ENCODE measurements at regions not wholly inside any gene's neighbourhood (a gene's known extent, or its start where the extent isn't known, plus 50 kb on each side); places are given as distances from the start of the nearest gene placed in this dataset.

DNA sequence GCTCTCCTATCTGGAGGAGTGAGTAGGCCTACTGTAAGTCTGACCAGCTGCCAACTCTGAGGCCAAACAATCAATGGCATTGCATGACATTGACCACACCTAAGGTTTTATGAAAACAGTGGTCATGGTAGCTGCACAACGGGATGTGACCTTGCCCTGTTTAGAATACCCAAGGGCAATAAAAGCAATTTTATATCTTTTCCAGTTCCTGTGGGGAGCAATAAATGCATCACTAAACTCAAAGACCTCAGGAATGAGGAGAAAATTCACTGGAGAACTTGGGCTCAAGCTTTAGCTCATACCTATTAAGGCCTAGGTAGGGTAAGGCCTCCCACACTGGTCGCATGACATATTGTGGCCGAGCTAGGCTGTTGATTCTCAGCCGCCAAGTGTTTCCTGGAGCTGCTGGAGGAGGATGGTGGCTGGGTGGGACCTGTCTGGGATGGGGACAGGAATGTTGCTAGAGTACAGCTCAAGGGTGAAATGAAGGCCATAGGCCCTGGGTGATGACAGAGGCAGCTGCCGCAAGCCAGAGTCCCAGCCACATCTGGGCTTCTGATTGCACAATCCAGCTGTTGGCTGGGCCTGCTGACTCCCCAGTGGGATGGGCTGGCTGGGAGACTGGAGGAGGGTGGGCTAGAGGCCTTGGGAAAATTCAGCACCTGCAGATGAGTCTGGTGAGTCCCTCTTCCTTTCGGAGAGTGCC is 313.7 kb downstream of the CYP26B1 start:
- Histone ChIP-seq H3K4me1 (ENCODE audit: control insufficient read depth in 1 of 2, extremely low read depth in 1 of 2, insufficient read depth in 2 of 2, low read length in 2 of 2) (no peaks in the 10 kb centered on the region), H3K4me3 (ENCODE audit: control insufficient read depth in 1 of 2, extremely low read depth in 1 of 2, low read length in 1 of 2) (no peak overlapping the region), H3K9me3 (no peaks in the 10 kb centered on the region), H3K27me3 (replicated peaks in 1 of 2; ENCODE audit: control insufficient read depth in 2 of 2, extremely low read depth in 1 of 2, insufficient read depth in 2 of 2, low read length in 1 of 2) (peaks cover 0 to 17% of the 10 kb centered on the region in 2 experiments), H3K27ac (ENCODE audit: low read length) (no peak overlapping the region), H3K36me3 (ENCODE audit: control insufficient read depth in 2 of 2, extremely low read depth in 1 of 2, insufficient read depth in 1 of 2, low read length in 1 of 2) (no peaks in the 10 kb centered on the region)
- Mint-ChIP-seq H3K4me1 (no peaks in the 10 kb centered on the region), H3K36me3 (no peaks in the 10 kb centered on the region), H3K27ac (no peak overlapping the region), H3K9me3 (no peaks in the 10 kb centered on the region), H3K27me3 (peaks cover 8 to 9% of the 10 kb centered on the region in 2 donors), H3K4me3 (no peak overlapping the region)
- DNase-seq, result no peak
- ChIA-PET CTCF (no interaction called here), POLR2A (no interaction called here)
- 100% methylated on average over 2 of the region's 6 CpGs for WGBS (ENCODE audit: insufficient coverage)
- ATAC-seq (replicated peaks in 1 of 4), result no peak

DNA sequence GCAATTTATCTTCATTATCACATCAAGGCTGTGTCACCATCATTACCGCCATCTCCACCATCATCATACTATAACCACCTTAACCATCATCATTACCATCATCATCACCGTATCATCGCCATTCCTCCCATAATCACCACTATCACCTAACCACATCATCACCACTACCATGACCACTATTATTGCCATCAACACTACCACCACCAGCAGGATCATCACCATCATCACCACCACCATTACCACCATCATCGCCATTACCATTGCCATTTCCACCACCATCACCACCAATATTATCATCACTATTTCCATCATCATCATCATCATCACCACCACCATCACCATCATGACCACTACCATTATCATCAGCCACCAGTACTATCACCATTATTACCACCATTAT is 314.4 kb downstream of the CYP26B1 start:
- H3K27me3 Mint-ChIP-seq, result peaks cover 8 to 9% of the 10 kb centered on the region in 2 donors
- H3K9me3 Mint-ChIP-seq, result no peaks in the 10 kb centered on the region
- CTCF ChIA-PET, result no interaction called here
- no peaks in the 10 kb centered on the region for H3K4me1 Mint-ChIP-seq
- H3K4me1 ChIP-seq (ENCODE audit: control insufficient read depth in 1 of 2, extremely low read depth in 1 of 2, insufficient read depth in 2 of 2, low read length in 2 of 2), result no peaks in the 10 kb centered on the region
- H3K27me3 ChIP-seq (replicated peaks in 1 of 2; ENCODE audit: control insufficient read depth in 2 of 2, extremely low read depth in 1 of 2, insufficient read depth in 2 of 2, low read length in 1 of 2), result peaks cover 0 to 17% of the 10 kb centered on the region in 2 experiments
- H3K27ac Mint-ChIP-seq, result no peak overlapping the region
- no peaks in the 10 kb centered on the region for H3K36me3 Mint-ChIP-seq
- no peaks in the 10 kb centered on the region for H3K9me3 ChIP-seq
- 98% methylated on average over 4 of the region's 4 CpGs for WGBS (ENCODE audit: insufficient coverage)
- no peak overlapping the region for H3K27ac ChIP-seq (ENCODE audit: low read length)
- no peak for ATAC-seq (replicated peaks in 1 of 4)
- POLR2A ChIA-PET, result no interaction called here
- H3K4me3 Mint-ChIP-seq, result no peak overlapping the region
- DNase-seq, result no peak
- H3K36me3 ChIP-seq (ENCODE audit: control insufficient read depth in 2 of 2, extremely low read depth in 1 of 2, insufficient read depth in 1 of 2, low read length in 1 of 2), result no peaks in the 10 kb centered on the region
- H3K4me3 ChIP-seq (ENCODE audit: control insufficient read depth in 1 of 2, extremely low read depth in 1 of 2, low read length in 1 of 2), result no peak overlapping the region

- Mint-ChIP-seq H3K4me3 (no peak overlapping the region), H3K9me3 (no peaks in the 10 kb centered on the region), H3K4me1 (no peaks in the 10 kb centered on the region), H3K36me3 (no peaks in the 10 kb centered on the region), H3K27ac (no peak overlapping the region), H3K27me3 (peaks cover 8 to 9% of the 10 kb centered on the region in 2 donors)
- WGBS (ENCODE audit: insufficient coverage), result 95% methylated on average over 3 of the region's 4 CpGs
- Histone ChIP-seq H3K27ac (ENCODE audit: low read length) (no peak overlapping the region), H3K27me3 (replicated peaks in 1 of 2; ENCODE audit: control insufficient read depth in 2 of 2, extremely low read depth in 1 of 2, insufficient read depth in 2 of 2, low read length in 1 of 2) (peaks cover 0 to 17% of the 10 kb centered on the region in 2 experiments), H3K36me3 (ENCODE audit: control insufficient read depth in 2 of 2, extremely low read depth in 1 of 2, insufficient read depth in 1 of 2, low read length in 1 of 2) (no peaks in the 10 kb centered on the region), H3K9me3 (no peaks in the 10 kb centered on the region), H3K4me1 (ENCODE audit: control insufficient read depth in 1 of 2, extremely low read depth in 1 of 2, insufficient read depth in 2 of 2, low read length in 2 of 2) (no peaks in the 10 kb centered on the region), H3K4me3 (ENCODE audit: control insufficient read depth in 1 of 2, extremely low read depth in 1 of 2, low read length in 1 of 2) (no peak overlapping the region)
- no peak for DNase-seq
- CTCF ChIA-PET, result no interaction called here
- no peak for ATAC-seq (replicated peaks in 1 of 4)
- POLR2A ChIA-PET, result no interaction called here
These were observed 314.8 kb downstream of the CYP26B1 start for GRCh38 chr2:71832844-71833243.

DNA sequence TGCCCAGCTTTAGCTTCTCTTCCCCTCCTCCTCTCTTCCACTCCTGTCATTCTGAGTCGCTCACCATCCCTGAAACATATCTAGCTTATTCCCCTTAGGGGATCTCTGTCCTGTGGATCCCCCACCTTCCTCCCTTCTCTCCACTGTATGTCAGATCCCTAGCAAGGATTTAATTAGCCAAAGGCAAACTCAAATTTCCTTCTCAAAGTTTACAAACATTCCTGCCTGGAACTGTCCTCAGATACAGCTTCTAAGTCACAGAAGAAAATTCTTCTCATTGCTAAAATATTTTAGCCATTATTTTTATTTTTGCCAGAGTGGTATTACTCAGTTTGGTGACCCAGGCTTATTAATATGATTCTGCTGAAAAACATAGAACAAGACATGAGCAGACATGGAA is 315.3 kb downstream of the CYP26B1 start:
- Histone ChIP-seq H3K4me3 (ENCODE audit: control insufficient read depth in 1 of 2, extremely low read depth in 1 of 2, low read length in 1 of 2) (no peak overlapping the region), H3K9me3 (no peaks in the 10 kb centered on the region), H3K27ac (ENCODE audit: low read length) (no peak overlapping the region), H3K36me3 (ENCODE audit: control insufficient read depth in 2 of 2, extremely low read depth in 1 of 2, insufficient read depth in 1 of 2, low read length in 1 of 2) (no peaks in the 10 kb centered on the region), H3K27me3 (replicated peaks in 1 of 2; ENCODE audit: control insufficient read depth in 2 of 2, extremely low read depth in 1 of 2, insufficient read depth in 2 of 2, low read length in 1 of 2) (peaks cover 0 to 22% of the 10 kb centered on the region in 2 experiments), H3K4me1 (ENCODE audit: control insufficient read depth in 1 of 2, extremely low read depth in 1 of 2, insufficient read depth in 2 of 2, low read length in 2 of 2) (no peaks in the 10 kb centered on the region)
- H3K27ac Mint-ChIP-seq, result no peak overlapping the region
- no peaks in the 10 kb centered on the region for H3K36me3 Mint-ChIP-seq
- ChIA-PET POLR2A (no interaction called here), CTCF (no interaction called here)
- 45% methylated on average over 1 of the region's 1 CpG for WGBS (ENCODE audit: insufficient coverage)
- ATAC-seq (replicated peaks in 1 of 4) (no peak), DNase-seq (no peak)
- H3K27me3 Mint-ChIP-seq, result peaks cover 8% of the 10 kb centered on the region in 2 donors
- H3K4me3 Mint-ChIP-seq, result no peak overlapping the region
- H3K4me1 Mint-ChIP-seq, result no peaks in the 10 kb centered on the region
- H3K9me3 Mint-ChIP-seq, result no peaks in the 10 kb centered on the region

GRCh38 chr2:71831193-71831577 is 316.5 kb downstream of the CYP26B1 start:
- no peak overlapping the region for H3K4me3 Mint-ChIP-seq
- 72% methylated on average over 4 of the region's 7 CpGs for WGBS (ENCODE audit: insufficient coverage)

GRCh38 chr2:71830497-71831192 is 317.0 kb downstream of the CYP26B1 start:
- peaks cover 0 to 22% of the 10 kb centered on the region in 2 experiments for H3K27me3 ChIP-seq (replicated peaks in 1 of 2; ENCODE audit: control insufficient read depth in 2 of 2, extremely low read depth in 1 of 2, insufficient read depth in 2 of 2, low read length in 1 of 2)
- no peak overlapping the region for H3K4me3 ChIP-seq (ENCODE audit: control insufficient read depth in 1 of 2, extremely low read depth in 1 of 2, low read length in 1 of 2)
- WGBS (ENCODE audit: insufficient coverage), result 61% methylated on average over 4 of the region's 9 CpGs
- ChIA-PET POLR2A (no interaction called here), CTCF (no interaction called here)
- H3K4me1 ChIP-seq (ENCODE audit: control insufficient read depth in 1 of 2, extremely low read depth in 1 of 2, insufficient read depth in 2 of 2, low read length in 2 of 2), result no peaks in the 10 kb centered on the region
- Mint-ChIP-seq H3K9me3 (no peaks in the 10 kb centered on the region), H3K27ac (no peak overlapping the region), H3K27me3 (peaks cover 6 to 8% of the 10 kb centered on the region in 2 donors), H3K4me1 (no peaks in the 10 kb centered on the region), H3K4me3 (no peak overlapping the region), H3K36me3 (no peaks in the 10 kb centered on the region)
- no peak for DNase-seq
- ATAC-seq (replicated peaks in 1 of 4), result no peak
- no peaks in the 10 kb centered on the region for H3K36me3 ChIP-seq (ENCODE audit: control insufficient read depth in 2 of 2, extremely low read depth in 1 of 2, insufficient read depth in 1 of 2, low read length in 1 of 2)
- no peak overlapping the region for H3K27ac ChIP-seq (ENCODE audit: low read length)
- H3K9me3 ChIP-seq, result no peaks in the 10 kb centered on the region

More at GRCh38 chr2:71831193-71831577, 316.5 kb downstream of the CYP26B1 start:
- Mint-ChIP-seq H3K27ac (no peak overlapping the region), H3K9me3 (no peaks in the 10 kb centered on the region), H3K4me1 (no peaks in the 10 kb centered on the region), H3K36me3 (no peaks in the 10 kb centered on the region), H3K27me3 (peaks cover 6 to 8% of the 10 kb centered on the region in 2 donors)
- H3K4me3 ChIP-seq (ENCODE audit: control insufficient read depth in 1 of 2, extremely low read depth in 1 of 2, low read length in 1 of 2), result no peak overlapping the region
- POLR2A ChIA-PET, result no interaction called here
- CTCF ChIA-PET, result no interaction called here
- H3K9me3 ChIP-seq, result no peaks in the 10 kb centered on the region
- DNase-seq (no peak), ATAC-seq (replicated peaks in 1 of 4) (no peak)
- no peak overlapping the region for H3K27ac ChIP-seq (ENCODE audit: low read length)
- no peaks in the 10 kb centered on the region for H3K4me1 ChIP-seq (ENCODE audit: control insufficient read depth in 1 of 2, extremely low read depth in 1 of 2, insufficient read depth in 2 of 2, low read length in 2 of 2)
- peaks cover 0 to 22% of the 10 kb centered on the region in 2 experiments for H3K27me3 ChIP-seq (replicated peaks in 1 of 2; ENCODE audit: control insufficient read depth in 2 of 2, extremely low read depth in 1 of 2, insufficient read depth in 2 of 2, low read length in 1 of 2)
- H3K36me3 ChIP-seq (ENCODE audit: control insufficient read depth in 2 of 2, extremely low read depth in 1 of 2, insufficient read depth in 1 of 2, low read length in 1 of 2), result no peaks in the 10 kb centered on the region

Measured in T-cell (primary cell).